ENCODE measurements at regions not wholly inside any gene's neighbourhood (a gene's known extent, or its start where the extent isn't known, plus 50 kb on each side); places are given as distances from the start of the nearest gene placed in this dataset.

DNA sequence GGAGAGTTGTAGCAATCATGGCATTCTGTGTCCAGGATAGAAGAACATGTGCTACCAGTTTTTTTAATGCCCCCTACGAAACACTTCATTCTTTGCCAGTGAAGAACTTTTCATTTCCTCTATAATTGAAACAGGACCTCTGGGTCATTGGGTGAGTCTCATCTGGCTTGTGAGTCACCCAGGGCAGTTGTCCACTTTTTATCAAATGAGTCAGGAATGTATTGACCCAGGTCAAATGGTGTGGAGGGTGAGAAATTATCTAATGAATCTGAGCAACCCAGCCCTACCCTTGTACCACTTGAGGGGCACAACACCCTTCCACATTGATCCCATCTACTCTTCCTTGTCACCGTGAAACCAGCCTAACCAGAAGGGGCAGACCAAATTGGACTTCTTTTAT, 417.3 kb upstream of the PROX1 start:
- no peaks in the 10 kb centered on the region for H3K9me2 ChIP-seq (ENCODE audit: insufficient read depth, low read length)
- H3K27ac ChIP-seq (ENCODE audit: low read length): no peak overlapping the region
- H4K20me1 ChIP-seq (ENCODE audit: insufficient read depth): no peaks in the 10 kb centered on the region
- H3F3A ChIP-seq (ENCODE audit: insufficient read depth, low read length, poor library complexity, severe bottlenecking): no peaks in the 10 kb centered on the region
- H3K36me3 ChIP-seq (ENCODE audit: insufficient read depth, low read length): no peaks in the 10 kb centered on the region
- H3K27me3 ChIP-seq (ENCODE audit: insufficient read depth, low read depth, low read length): no peaks in the 10 kb centered on the region
- H2AFZ ChIP-seq (ENCODE audit: low read depth, low read length): no peak overlapping the region
- H3K79me2 ChIP-seq (replicated peaks; ENCODE audit: insufficient read depth, low read length): no peaks in the 10 kb centered on the region
- TF ChIP-seq MXI1 (conservative IDR thresholded peaks at IDR 0.05; ENCODE audit: poor library complexity, severe bottlenecking) (no peak), TAF1 (IDR thresholded peaks at IDR 0.05; ENCODE audit: low read depth) (no peak), EZH2 (IDR thresholded peaks at IDR 0.05; ENCODE audit: borderline replicate concordance, insufficient read depth, low read length, poor library complexity, severe bottlenecking) (no peak), SMC3 (conservative IDR thresholded peaks at IDR 0.05; ENCODE audit: poor library complexity) (no peak), POLR2AphosphoS5 (IDR thresholded peaks at IDR 0.05) (no peak), RAD21 (conservative IDR thresholded peaks at IDR 0.05) (no peak), EP300 (conservative IDR thresholded peaks at IDR 0.05; ENCODE audit: poor library complexity, severe bottlenecking) (no peak)
- TF ChIP-seq, protein P1, sequence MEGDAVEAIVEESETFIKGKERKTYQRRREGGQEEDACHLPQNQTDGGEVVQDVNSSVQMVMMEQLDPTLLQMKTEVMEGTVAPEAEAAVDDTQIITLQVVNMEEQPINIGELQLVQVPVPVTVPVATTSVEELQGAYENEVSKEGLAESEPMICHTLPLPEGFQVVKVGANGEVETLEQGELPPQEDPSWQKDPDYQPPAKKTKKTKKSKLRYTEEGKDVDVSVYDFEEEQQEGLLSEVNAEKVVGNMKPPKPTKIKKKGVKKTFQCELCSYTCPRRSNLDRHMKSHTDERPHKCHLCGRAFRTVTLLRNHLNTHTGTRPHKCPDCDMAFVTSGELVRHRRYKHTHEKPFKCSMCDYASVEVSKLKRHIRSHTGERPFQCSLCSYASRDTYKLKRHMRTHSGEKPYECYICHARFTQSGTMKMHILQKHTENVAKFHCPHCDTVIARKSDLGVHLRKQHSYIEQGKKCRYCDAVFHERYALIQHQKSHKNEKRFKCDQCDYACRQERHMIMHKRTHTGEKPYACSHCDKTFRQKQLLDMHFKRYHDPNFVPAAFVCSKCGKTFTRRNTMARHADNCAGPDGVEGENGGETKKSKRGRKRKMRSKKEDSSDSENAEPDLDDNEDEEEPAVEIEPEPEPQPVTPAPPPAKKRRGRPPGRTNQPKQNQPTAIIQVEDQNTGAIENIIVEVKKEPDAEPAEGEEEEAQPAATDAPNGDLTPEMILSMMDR (IDR thresholded peaks at IDR 0.05; ENCODE audit: poor library complexity, severe bottlenecking): no peak
- TF ChIP-seq, protein P2, sequence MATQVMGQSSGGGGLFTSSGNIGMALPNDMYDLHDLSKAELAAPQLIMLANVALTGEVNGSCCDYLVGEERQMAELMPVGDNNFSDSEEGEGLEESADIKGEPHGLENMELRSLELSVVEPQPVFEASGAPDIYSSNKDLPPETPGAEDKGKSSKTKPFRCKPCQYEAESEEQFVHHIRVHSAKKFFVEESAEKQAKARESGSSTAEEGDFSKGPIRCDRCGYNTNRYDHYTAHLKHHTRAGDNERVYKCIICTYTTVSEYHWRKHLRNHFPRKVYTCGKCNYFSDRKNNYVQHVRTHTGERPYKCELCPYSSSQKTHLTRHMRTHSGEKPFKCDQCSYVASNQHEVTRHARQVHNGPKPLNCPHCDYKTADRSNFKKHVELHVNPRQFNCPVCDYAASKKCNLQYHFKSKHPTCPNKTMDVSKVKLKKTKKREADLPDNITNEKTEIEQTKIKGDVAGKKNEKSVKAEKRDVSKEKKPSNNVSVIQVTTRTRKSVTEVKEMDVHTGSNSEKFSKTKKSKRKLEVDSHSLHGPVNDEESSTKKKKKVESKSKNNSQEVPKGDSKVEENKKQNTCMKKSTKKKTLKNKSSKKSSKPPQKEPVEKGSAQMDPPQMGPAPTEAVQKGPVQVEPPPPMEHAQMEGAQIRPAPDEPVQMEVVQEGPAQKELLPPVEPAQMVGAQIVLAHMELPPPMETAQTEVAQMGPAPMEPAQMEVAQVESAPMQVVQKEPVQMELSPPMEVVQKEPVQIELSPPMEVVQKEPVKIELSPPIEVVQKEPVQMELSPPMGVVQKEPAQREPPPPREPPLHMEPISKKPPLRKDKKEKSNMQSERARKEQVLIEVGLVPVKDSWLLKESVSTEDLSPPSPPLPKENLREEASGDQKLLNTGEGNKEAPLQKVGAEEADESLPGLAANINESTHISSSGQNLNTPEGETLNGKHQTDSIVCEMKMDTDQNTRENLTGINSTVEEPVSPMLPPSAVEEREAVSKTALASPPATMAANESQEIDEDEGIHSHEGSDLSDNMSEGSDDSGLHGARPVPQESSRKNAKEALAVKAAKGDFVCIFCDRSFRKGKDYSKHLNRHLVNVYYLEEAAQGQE (IDR thresholded peaks at IDR 0.05; ENCODE audit: borderline replicate concordance): no peak
- H3K9me3 ChIP-seq (ENCODE audit: low read length): no peaks in the 10 kb centered on the region
- H3K9ac ChIP-seq (ENCODE audit: low read length): no peak overlapping the region
- H3K4me2 ChIP-seq (ENCODE audit: low read length): no peak overlapping the region
- no peak overlapping the region for H3K4me3 ChIP-seq (ENCODE audit: low read length)

DNA sequence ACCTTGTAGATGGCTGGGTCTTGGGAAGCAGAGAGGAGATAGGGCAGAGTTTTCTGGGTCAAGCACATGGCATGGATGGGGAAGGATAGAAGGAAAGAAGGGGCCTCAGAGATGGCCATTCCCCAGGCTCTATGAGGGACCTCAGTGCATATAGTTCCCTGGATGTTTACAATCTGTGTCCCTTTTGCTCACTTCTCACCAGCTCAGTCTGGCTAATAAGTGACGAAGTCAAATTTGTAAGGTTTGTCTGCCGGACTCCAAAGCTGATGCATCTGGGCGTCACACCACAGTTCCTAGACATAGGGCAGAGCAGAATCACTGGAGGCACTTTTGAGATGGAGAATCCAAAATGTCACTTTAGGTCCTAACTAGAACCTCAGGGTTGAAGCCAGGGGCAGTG, 416.4 kb upstream of the PROX1 start:
- H3F3A ChIP-seq (ENCODE audit: insufficient read depth, low read length, poor library complexity, severe bottlenecking): no peaks in the 10 kb centered on the region

More for the DNA sequence above, 416.4 kb upstream of the PROX1 start:
- H3K27me3 ChIP-seq (ENCODE audit: insufficient read depth, low read depth, low read length): no peaks in the 10 kb centered on the region
- H3K4me3 ChIP-seq (ENCODE audit: low read length): no peak overlapping the region
- no peak overlapping the region for H3K9ac ChIP-seq (ENCODE audit: low read length)
- no peaks in the 10 kb centered on the region for H4K20me1 ChIP-seq (ENCODE audit: insufficient read depth)
- no peak overlapping the region for H3K4me2 ChIP-seq (ENCODE audit: low read length)
- no peak overlapping the region for H2AFZ ChIP-seq (ENCODE audit: low read depth, low read length)
- H3K79me2 ChIP-seq (replicated peaks; ENCODE audit: insufficient read depth, low read length): no peaks in the 10 kb centered on the region
- H3K27ac ChIP-seq (ENCODE audit: low read length): no peak overlapping the region
- H3K9me3 ChIP-seq (ENCODE audit: low read length): no peaks in the 10 kb centered on the region
- TF ChIP-seq TAF1 (IDR thresholded peaks at IDR 0.05; ENCODE audit: low read depth) (no peak), EZH2 (IDR thresholded peaks at IDR 0.05; ENCODE audit: borderline replicate concordance, insufficient read depth, low read length, poor library complexity, severe bottlenecking) (no peak), SMC3 (conservative IDR thresholded peaks at IDR 0.05; ENCODE audit: poor library complexity) (no peak), MXI1 (conservative IDR thresholded peaks at IDR 0.05; ENCODE audit: poor library complexity, severe bottlenecking) (no peak), EP300 (conservative IDR thresholded peaks at IDR 0.05; ENCODE audit: poor library complexity, severe bottlenecking) (no peak), POLR2AphosphoS5 (IDR thresholded peaks at IDR 0.05) (no peak), RAD21 (conservative IDR thresholded peaks at IDR 0.05) (no peak)
- TF ChIP-seq, protein P1 (IDR thresholded peaks at IDR 0.05; ENCODE audit: poor library complexity, severe bottlenecking): no peak
- TF ChIP-seq, protein P2 (IDR thresholded peaks at IDR 0.05; ENCODE audit: borderline replicate concordance): no peak
- H3K9me2 ChIP-seq (ENCODE audit: insufficient read depth, low read length): no peaks in the 10 kb centered on the region
- H3K36me3 ChIP-seq (ENCODE audit: insufficient read depth, low read length): no peaks in the 10 kb centered on the region
